Mucosa of descending colon (tissue), 3 donors: ENCODE measurements at regions not wholly inside any gene's neighbourhood (a gene's known extent, or its start where the extent isn't known, plus 50 kb on each side); places are given as distances from the start of the nearest gene placed in this dataset.

Source experiments
- ATAC-seq: fragments of 200-7000 bp; cut with Tn5 transposase; one replicate; pipeline ENCODE4 v1.9.1; 2020; ENCODE audit warnings: mild to moderate bottlenecking, moderate library complexity
- DNase-seq, 3 donors: peaks; one replicate each; pipeline ENCODE4 v3.0.0-alpha.2; 2020
- H3K36me3 ChIP-seq: fragments of 200-600 bp; one replicate; pipeline ENCODE4 v1.8.0; 2021; ENCODE audit warnings: low read depth, mild to moderate bottlenecking
- H3K4me1 ChIP-seq: fragments of 200-600 bp; one replicate; pipeline ENCODE4 v1.8.0; 2021; ENCODE audit warnings: low read depth, mild to moderate bottlenecking
- H3K4me3 ChIP-seq: fragments of 200-600 bp; one replicate; pipeline ENCODE4 v1.8.0; 2021; ENCODE audit warnings: mild to moderate bottlenecking
- H3K9me3 ChIP-seq: fragments of 200-600 bp; one replicate; pipeline ENCODE4 v1.8.0; 2021; ENCODE audit warnings: mild to moderate bottlenecking
- CTCF ChIP-seq: fragments of 200-600 bp; IDR thresholded peaks from one replicate; pipeline ENCODE4 v1.8.0; 2022; ENCODE audit warnings: antibody characterized with exemption, mild to moderate bottlenecking
- intact Hi-C, 2 donors: fragments of 100-400 bp; cut with DNase I in 1 of 2; cut with micrococcal nuclease in 1 of 2; formaldehyde crosslinking; loops; one replicate each; pipeline versions ENCODE4 v1.11.0 to v1.11.1; 2022; cut with DNase I, micrococcal nuclease
- donor health status: DM: no; HTN: no; CAD: no; lungs with moderate emphysema.
- donor health status: DM: no; HTN: no; CAD: no.
- donor health status: DM: no; HTN: yes; CAD: no.

- Histone ChIP-seq H3K4me3 (no peak overlapping the region), H3K9me3 (no peaks in the 10 kb centered on the region), H3K4me1 (no peaks in the 10 kb centered on the region), H3K36me3 (no peaks in the 10 kb centered on the region)
- no peak for DNase-seq
- no peak for TF ChIP-seq CTCF
- no peak for ATAC-seq
- intact Hi-C loops: no loop called here
These were observed 126.2 kb upstream of the DTNA start for GRCh38 chr18:34583895-34584294.

DNA sequence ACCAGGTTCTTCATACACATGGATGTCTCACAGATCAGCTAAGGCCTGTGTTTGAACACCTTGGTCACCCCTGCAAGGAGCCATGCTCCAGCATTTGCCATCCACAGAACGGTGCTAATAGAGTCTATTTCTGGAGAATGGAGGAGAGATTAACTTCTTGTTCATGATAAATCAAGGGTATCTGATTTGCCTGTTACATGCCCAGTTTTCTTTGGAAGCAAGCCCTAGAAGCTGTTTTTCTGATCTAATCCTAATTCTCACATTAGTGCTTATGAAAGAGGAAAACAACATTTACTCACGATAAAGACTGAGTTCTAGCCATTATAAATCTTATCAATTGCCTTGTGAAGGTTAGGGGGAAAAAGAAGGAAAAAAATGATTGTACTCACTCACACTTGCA lies 119.6 kb upstream of the DTNA start:
- ATAC-seq (no peak), DNase-seq (no peak)
- no peaks in the 10 kb centered on the region for H3K4me1 ChIP-seq
- H3K4me3 ChIP-seq: no peak overlapping the region
- intact Hi-C loops: loop anchor here in 1 of 2 donors (10.0 kb wide), 1 partner anchor 194 kb away; no protein-coding TSS in a partner anchor
- no peaks in the 10 kb centered on the region for H3K9me3 ChIP-seq
- no peak for TF ChIP-seq CTCF
- no peaks in the 10 kb centered on the region for H3K36me3 ChIP-seq

DNA sequence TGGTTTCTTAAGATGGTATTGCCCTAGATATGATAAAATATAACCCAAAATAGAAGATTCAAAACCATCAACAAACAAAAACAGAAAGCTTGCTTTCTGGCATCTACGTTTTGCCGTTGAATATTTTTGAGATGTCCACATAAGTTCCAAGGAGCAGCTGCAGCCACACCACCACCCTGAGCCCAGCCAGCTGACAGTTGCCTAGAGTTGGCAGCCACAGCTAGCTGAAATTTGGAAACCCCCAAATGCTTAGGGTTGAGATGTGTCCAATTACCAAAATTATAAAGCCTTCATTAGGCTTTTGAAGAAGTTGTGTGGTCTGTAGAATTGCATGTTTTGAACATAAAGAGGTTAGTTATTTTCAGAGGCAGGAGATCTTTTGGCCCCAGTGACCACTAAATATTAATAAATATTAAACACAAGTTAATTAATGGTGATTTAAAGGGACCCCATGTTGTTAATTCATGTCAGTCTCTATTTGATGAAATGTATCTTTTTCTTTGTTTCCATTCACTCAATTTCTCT lies 118.1 kb upstream of the DTNA start:
- Histone ChIP-seq H3K4me1 (no peaks in the 10 kb centered on the region), H3K36me3 (no peaks in the 10 kb centered on the region), H3K9me3 (no peaks in the 10 kb centered on the region), H3K4me3 (no peak overlapping the region)
- ATAC-seq (no peak), DNase-seq (no peak)
- no peak for TF ChIP-seq CTCF
- intact Hi-C loops: loop anchor here in 1 of 2 donors (10.0 kb wide), 1 partner anchor 193 kb away; no protein-coding TSS in a partner anchor

DNA sequence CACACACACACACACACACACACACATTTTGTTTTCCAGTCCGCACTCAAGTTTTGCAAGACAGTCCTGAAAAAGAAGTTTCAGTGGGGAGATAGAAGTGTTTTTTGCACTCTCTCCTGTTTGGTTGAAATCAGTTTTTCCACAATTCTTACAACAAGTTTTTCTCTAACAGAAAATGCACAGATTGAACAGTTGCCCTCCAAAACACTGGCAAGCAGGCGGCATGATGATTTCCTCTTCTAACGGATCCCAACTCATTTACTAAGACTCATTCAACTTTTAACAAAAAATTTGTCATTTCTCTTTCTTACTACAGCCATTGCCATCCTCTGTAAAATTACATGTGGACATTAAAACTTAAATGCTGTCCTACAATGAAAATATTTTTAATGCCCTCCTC lies 117.6 kb upstream of the DTNA start:
- Histone ChIP-seq H3K4me3 (no peak overlapping the region), H3K36me3 (no peaks in the 10 kb centered on the region), H3K4me1 (no peaks in the 10 kb centered on the region), H3K9me3 (no peaks in the 10 kb centered on the region)
- intact Hi-C loops: loop anchor here in 1 of 2 donors (10.0 kb wide), 1 partner anchor 192 kb away; no protein-coding TSS in a partner anchor
- ATAC-seq (no peak), DNase-seq (no peak)
- TF ChIP-seq CTCF: no peak

GRCh38 chr18:34592961-34593382 lies 117.1 kb upstream of the DTNA start:
- Histone ChIP-seq H3K36me3 (no peaks in the 10 kb centered on the region), H3K9me3 (no peaks in the 10 kb centered on the region), H3K4me3 (no peak overlapping the region), H3K4me1 (no peaks in the 10 kb centered on the region)
- TF ChIP-seq CTCF: no peak
- intact Hi-C loops: loop anchor here in 1 of 2 donors (10.0 kb wide), 1 partner anchor 192 kb away; no protein-coding TSS in a partner anchor
- ATAC-seq (peak; percentile 62), DNase-seq (peak in 2 of 3 donors; percentile 12 to 25)
